ENCODE measurements at regions not wholly inside any gene's neighbourhood (a gene's known extent, or its start where the extent isn't known, plus 50 kb on each side); places are given as distances from the start of the nearest gene placed in this dataset.

DNA sequence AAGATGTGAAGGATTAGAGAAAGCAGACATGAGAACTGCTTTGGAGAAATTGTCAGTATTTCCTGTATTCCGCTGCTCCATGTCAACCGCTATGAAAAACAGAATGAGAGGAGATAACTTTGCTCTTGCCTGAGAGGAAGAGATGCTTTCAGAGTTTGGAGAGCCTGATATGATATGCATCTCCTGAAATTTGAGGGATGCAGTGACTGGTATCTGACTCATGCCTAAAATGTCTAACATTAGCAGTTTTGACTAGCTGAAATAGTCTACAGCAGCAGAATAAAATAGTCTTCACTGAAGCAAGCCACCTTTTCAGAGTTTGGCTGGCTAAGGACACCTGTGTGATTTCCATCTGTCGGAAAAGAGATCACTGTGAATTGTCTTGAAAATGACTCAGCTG lies 165.8 kb upstream of the LRRC7 start:
- TF ChIP-seq, protein P1, sequence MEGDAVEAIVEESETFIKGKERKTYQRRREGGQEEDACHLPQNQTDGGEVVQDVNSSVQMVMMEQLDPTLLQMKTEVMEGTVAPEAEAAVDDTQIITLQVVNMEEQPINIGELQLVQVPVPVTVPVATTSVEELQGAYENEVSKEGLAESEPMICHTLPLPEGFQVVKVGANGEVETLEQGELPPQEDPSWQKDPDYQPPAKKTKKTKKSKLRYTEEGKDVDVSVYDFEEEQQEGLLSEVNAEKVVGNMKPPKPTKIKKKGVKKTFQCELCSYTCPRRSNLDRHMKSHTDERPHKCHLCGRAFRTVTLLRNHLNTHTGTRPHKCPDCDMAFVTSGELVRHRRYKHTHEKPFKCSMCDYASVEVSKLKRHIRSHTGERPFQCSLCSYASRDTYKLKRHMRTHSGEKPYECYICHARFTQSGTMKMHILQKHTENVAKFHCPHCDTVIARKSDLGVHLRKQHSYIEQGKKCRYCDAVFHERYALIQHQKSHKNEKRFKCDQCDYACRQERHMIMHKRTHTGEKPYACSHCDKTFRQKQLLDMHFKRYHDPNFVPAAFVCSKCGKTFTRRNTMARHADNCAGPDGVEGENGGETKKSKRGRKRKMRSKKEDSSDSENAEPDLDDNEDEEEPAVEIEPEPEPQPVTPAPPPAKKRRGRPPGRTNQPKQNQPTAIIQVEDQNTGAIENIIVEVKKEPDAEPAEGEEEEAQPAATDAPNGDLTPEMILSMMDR (IDR thresholded peaks at IDR 0.05) = no peak
- TF ChIP-seq POLR2A (IDR thresholded peaks at IDR 0.05) = no peak
